Activated gamma-delta T cell treated with anti-CD3 and anti-CD28 coated beads, Interleukin-2, amount 50 U/mL, for 16 hours (primary cell): ENCODE measurements at regions not wholly inside any gene's neighbourhood (a gene's known extent, or its start where the extent isn't known, plus 50 kb on each side); places are given as distances from the start of the nearest gene placed in this dataset.
"Not testable (repeated sequence)": the region's sequence is repeated elsewhere in the genome, so short reads cannot be mapped to it uniquely, and the experiment has no call there.

Experiments used
- DNase-seq: peaks from one replicate; pipeline ENCODE4 v3.0.0-alpha.2; 2020; ENCODE audit warnings: low read depth

GRCh38 chr11:38894201-38894600 lies 2296.2 kb upstream of the RAG2 start:
- DNase-seq, result not testable (repeated sequence)

- DNase-seq, result no peak
These were observed 2286.3 kb upstream of the RAG2 start for GRCh38 chr11:38884145-38884865.

GRCh38 chr11:38867338-38867737 lies 2269.3 kb upstream of the RAG2 start:
- no peak for DNase-seq

- no peak for DNase-seq
These were observed 2267.9 kb upstream of the RAG2 start for GRCh38 chr11:38865922-38866321.

- no peak for DNase-seq
These were observed 2245.0 kb upstream of the RAG2 start for GRCh38 chr11:38842991-38843390.

GRCh38 chr11:38839071-38839470 lies 2241.0 kb upstream of the RAG2 start:
- no peak for DNase-seq

GRCh38 chr11:38835966-38836365 lies 2237.9 kb upstream of the RAG2 start:
- DNase-seq, result no peak

- DNase-seq, result no peak
These were observed 2226.5 kb upstream of the RAG2 start for GRCh38 chr11:38824573-38824972.

- DNase-seq, result not testable (repeated sequence)
These were observed 2223.8 kb upstream of the RAG2 start for GRCh38 chr11:38821786-38822185.

GRCh38 chr11:38819981-38820380 lies 2221.9 kb upstream of the RAG2 start:
- DNase-seq, result no peak

GRCh38 chr11:38818720-38819119 lies 2220.7 kb upstream of the RAG2 start:
- DNase-seq, result no peak

GRCh38 chr11:38814670-38815069 lies 2216.6 kb upstream of the RAG2 start:
- DNase-seq, result no peak

- DNase-seq, result no peak
These were observed 2211.5 kb upstream of the RAG2 start for GRCh38 chr11:38809521-38809920.

GRCh38 chr11:38796281-38796680 lies 2198.2 kb upstream of the RAG2 start:
- no peak for DNase-seq

GRCh38 chr11:38795027-38795426 lies 2197.0 kb upstream of the RAG2 start:
- DNase-seq, result no peak

GRCh38 chr11:38791346-38791961 lies 2193.4 kb upstream of the RAG2 start:
- no peak for DNase-seq

- DNase-seq, result no peak
These were observed 2190.5 kb upstream of the RAG2 start for GRCh38 chr11:38788561-38788960.

GRCh38 chr11:38784164-38784563 lies 2186.1 kb upstream of the RAG2 start:
- no peak for DNase-seq

GRCh38 chr11:38766796-38767195 lies 2168.8 kb upstream of the RAG2 start:
- no peak for DNase-seq

- no peak for DNase-seq
These were observed 2161.4 kb upstream of the RAG2 start for GRCh38 chr11:38759394-38759793.

- DNase-seq, result no peak
These were observed 2158.5 kb upstream of the RAG2 start for GRCh38 chr11:38756537-38756936.

GRCh38 chr11:38751421-38751820 lies 2153.4 kb upstream of the RAG2 start:
- no peak for DNase-seq

- not testable (repeated sequence) for DNase-seq
These were observed 2148.5 kb upstream of the RAG2 start for GRCh38 chr11:38746516-38746915.

- no peak for DNase-seq
These were observed 2125.3 kb upstream of the RAG2 start for GRCh38 chr11:38723361-38723760.
